ENCODE measurements at regions not wholly inside any gene's neighbourhood (a gene's known extent, or its start where the extent isn't known, plus 50 kb on each side); places are given as distances from the start of the nearest gene placed in this dataset.

- DNase-seq (ENCODE audit: low read depth in 3 of 3) = no peak
Observed at GRCh38 chr7:98679741-98680140, 62.7 kb downstream of the NPTX2 start.

GRCh38 chr7:98681511-98681910 lies 64.4 kb downstream of the NPTX2 start:
- DNase-seq (ENCODE audit: low read depth in 3 of 3) = no peak

- DNase-seq (ENCODE audit: low read depth in 3 of 3) = no peak
Observed at GRCh38 chr7:98681951-98682350, 64.9 kb downstream of the NPTX2 start.

DNA sequence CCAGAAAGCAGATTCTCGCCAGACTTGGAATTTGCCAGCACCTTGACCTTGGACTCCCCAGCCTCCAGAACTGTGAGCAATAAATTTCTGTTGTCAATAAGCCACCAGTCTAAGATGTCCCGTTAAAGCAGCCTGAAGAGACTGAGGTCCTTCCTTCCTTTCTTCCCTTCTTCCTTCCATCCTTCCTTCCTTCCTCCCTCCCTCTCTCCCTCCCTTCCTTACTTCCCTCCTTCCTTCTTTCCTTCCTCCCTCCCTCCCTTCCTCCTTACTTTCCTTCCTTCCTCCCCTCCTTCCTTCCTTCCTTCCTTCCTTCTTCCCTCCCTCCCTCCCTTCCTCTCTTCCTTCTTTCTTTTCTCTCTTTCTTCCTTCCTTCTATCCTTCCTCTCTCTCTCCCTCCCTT lies 66.4 kb downstream of the NPTX2 start:
- DNase-seq (ENCODE audit: low read depth in 3 of 3) = no peak

DNA sequence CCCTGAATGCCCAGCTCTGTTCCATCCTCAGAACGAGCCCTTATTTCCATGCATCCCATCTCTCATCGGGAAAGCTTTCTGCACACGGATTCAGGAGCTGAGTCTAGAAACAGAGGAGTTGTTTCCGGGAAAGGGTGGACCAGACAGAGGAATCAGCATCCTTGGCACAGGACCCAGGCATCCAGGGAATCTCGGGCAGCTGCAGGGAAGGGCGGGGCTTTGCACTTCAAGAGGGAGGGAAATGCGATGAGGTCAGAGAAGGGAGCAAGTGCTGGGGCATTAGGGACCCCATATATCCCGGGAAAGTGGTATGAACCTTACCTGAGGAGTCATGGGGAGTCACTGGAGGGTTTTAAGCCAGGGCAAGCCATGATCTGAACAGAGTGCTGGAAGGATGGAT lies 68.5 kb downstream of the NPTX2 start:
- no peak for DNase-seq (ENCODE audit: low read depth in 3 of 3)

GRCh38 chr7:98686466-98687080 lies 69.5 kb downstream of the NPTX2 start:
- DNase-seq (ENCODE audit: low read depth in 3 of 3) = no peak

DNA sequence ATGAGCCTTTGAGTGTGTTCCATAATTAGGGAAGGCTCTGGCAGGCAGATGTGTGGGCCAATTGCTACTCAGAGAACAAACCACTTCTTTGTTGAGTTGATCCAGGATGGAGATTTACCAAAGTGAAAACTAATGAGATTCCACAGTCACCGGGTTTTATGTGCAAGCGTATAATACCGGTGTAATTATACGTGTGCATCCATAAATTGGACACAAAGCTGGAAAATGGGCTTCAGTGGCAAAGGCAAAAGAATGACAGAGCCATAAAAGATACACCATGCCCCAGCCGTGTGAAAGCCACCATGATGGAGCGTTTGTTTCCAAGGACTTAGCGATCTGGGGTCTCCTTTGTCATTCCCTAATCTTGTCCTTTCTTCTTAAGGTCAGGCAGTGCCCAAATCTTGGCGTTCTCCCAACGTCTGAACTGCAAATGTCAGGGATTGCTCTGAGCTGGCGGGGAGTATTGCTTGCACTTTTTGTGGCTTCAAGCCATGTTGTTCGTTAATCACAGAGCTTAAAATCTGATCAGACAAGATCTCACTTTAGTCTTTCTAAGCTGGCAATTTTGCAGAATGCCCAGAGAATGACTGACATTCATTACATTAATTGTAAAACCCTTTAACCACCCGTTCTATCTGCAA lies 70.1 kb downstream of the NPTX2 start:
- no peak for DNase-seq (ENCODE audit: low read depth in 3 of 3)

DNA sequence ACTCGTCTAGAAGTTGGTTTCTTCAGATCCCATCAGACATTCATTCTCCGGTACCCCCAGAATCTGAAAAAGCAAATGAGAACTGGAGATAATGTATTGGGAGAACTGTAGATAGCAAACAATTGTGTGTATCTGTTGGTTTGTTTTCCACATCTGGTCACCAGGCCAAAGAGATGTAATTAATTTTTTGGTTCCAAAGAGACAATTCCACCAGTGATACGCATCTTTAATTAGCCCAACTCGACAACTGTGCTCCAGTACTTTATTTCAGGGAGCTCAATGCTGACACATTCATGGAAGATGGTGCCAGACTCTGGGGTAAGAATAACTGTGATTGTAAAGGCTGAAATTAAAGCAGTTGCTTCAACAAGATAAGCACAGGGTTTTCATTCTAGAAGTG lies 74.5 kb downstream of the NPTX2 start:
- no peak for DNase-seq (ENCODE audit: low read depth in 3 of 3)

GRCh38 chr7:98697083-98697482 lies 80.0 kb downstream of the NPTX2 start:
- DNase-seq (ENCODE audit: low read depth in 3 of 3) = no peak

DNA sequence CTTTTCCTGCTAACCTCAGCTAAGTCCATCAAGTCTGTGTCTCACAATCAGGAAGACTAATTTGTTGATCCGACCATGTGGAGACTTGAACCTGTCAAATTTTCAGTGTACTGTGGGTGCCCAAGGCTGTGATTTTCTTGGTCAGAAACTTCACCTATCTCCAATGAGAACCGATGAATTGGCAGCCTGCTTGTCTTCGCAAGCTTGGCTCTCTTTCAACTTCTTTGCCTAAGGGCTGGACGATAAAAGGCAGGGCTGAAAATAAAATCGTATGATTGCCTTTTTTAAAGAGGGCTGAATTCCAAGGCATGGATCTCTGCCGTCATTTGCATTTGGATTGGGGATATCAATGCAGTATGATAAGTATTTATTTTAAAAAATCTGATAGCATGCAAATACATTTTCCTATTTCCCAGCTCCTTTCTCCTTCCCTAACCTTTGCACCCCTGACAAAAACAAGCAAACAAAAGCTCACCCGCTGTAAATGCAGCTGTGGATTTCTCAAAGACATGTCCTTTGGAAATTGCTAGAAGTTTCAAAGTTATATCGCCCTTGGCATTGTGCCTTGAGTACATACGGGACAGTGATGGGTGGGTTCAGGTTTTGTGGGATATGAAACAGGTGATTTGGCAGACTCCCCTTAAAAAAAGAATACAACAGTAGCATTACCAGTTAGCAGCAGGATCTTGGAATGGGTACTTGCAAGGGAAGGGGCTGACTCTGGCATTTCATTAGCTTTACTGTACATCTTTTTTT lies 80.6 kb downstream of the NPTX2 start:
- no peak for DNase-seq (ENCODE audit: low read depth in 3 of 3)

GRCh38 chr7:98698976-98699375 lies 81.9 kb downstream of the NPTX2 start:
- no peak for DNase-seq (ENCODE audit: low read depth in 3 of 3)

DNA sequence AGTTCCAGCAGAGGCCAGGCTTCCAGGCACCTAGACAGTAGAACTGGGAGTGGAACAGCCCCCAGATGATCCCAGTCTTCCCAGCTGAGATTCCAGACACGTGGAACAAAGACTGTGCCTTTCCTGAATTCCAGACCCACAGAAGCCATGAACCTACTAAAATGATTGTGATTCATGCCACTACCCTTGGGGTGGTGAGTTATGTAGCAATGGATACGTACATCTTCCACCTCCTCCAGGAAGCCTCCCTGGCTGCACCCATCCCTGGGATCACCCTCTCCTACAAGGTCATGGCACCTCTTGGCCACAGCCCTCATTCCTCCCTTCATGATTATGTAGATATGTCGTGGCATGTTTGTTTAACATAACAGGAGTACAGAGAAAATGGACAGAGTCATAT lies 83.4 kb downstream of the NPTX2 start:
- no peak for DNase-seq (ENCODE audit: low read depth in 3 of 3)

DNA sequence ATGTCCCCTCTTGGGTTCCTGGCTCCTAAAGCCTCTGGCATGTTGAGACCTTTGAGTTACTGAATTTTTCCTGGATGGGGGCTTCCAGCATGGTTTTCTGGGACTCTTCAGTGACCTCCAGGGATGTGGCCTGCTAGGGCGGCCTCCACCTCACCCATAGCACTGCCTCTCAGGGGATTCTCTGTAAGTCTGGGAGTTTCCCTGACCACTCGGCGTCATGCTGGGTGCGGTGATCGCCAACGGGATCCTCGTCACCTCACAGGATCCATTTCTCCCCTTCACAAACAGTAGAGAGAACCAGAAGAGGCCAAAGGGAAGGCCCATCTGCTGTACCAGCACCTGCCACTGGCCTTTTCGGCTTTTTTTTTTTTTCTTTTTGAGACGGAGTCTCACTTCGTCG lies 84.3 kb downstream of the NPTX2 start:
- no peak for DNase-seq (ENCODE audit: low read depth in 3 of 3)

DNA sequence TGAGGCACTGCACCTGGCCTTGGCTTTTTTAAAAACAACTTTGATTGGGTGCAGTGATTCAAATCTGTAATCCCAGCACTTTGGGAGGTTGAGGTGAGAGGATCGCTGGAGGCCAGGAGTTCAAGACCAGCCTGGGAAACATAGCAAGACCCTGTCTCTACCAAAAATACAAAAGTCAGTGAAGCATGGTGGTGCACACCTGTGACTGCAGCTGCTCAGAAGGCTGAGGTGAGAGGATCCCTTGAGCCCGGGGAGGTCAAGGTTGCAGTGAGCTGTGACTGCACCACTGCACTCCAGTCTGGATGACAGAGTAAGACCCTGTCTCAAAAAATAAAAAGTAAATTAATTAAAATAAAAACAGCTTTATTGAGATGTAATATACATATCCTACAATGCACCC lies 84.9 kb downstream of the NPTX2 start:
- no peak for DNase-seq (ENCODE audit: low read depth in 3 of 3)

GRCh38 chr7:98703916-98704315 lies 86.8 kb downstream of the NPTX2 start:
- DNase-seq (ENCODE audit: low read depth in 3 of 3) = no peak

DNA sequence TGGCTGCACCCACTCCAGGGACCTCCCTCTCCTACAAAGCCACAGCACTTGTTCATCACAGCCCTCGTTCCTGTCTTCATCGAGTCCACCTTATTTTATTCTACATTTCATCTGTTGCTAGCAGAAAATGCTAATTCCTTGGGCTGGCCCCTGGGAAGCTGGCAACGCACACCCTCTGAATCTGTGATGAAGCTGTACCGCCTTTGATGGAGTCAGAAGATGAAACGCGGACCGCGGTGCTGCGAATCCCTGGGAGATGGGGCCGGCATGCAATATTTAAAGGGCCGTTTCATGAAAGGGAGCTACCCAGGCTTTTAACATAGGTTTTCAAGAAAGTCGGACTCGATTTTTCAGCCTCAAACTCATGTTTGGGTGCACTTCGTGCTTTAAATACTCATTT lies 88.5 kb downstream of the NPTX2 start:
- no peak for DNase-seq (ENCODE audit: low read depth in 3 of 3)

GRCh38 chr7:98707076-98707475 lies 90.0 kb downstream of the NPTX2 start:
- no peak for DNase-seq (ENCODE audit: low read depth in 3 of 3)

DNA sequence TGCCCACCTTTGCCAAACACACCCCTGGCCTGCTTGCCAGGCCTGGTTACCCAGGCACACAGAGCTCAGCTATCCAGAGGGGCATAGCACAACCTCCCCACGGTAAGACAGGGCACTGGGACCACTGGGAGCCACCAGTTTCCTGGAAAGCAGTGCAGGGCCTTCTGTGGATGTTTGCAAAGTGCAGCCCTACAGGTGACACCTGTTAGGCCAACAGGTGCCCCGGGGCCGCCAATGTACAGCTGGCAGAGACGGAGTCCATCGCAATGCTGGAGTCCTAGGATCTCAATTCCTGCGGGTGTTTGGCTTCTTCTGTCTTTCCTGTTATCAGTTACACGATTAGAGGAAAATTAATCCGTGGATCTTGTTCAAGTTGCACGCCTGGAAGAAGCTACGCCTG lies 94.9 kb downstream of the NPTX2 start:
- DNase-seq (ENCODE audit: low read depth in 3 of 3) = no peak

DNA sequence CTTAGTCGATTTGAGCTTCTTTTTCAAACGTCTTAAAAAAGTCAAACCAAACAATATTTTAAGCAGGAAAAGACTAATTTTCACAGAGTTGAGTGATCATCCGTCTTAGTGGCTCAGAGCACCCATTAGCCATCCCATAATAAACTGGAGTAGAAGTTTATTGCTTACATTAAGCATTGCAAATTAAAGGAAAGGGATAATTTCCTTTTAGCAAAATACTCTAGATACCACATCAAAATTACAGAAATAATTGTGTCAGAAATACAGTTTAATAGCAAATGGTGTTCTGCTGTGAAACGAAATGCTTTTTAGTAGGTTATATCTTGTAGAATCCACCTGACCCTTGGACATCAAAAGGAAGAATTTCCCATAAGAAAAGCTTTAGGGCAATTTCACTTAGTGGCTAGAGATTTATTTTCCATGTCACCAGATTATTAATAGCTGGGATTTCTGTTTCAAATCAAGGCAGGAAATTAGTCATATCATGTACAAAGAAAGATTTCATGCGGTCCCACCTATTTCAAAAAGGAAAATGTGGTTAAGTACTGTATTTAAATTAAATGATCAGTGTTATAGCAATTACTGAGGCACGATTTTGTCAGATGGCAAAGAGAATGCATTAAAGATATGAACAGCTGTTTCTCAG lies 96.2 kb downstream of the NPTX2 start:
- DNase-seq (ENCODE audit: low read depth in 3 of 3) = no peak

DNA sequence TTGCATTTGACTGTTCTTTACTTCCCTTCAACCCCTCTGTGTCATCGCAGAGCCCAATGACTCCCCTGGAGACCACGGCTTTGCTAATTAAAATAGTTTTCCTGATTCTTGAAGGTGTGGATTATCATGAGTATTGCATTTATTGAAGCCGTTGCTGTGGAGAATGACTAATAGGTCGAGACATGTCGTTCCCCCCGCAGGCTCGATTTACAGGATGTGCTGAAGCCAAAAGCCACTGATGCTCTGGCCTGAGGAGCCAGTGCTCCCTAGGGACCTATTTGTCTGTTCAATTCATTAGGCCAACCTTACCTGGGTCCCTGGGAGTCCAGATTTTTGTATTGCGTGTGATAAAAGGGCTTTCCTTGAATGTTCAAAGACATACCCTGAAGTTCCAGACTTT lies 102.3 kb downstream of the NPTX2 start:
- DNase-seq (ENCODE audit: low read depth in 3 of 3) = no peak

GRCh38 chr7:98722402-98722801 lies 105.3 kb downstream of the NPTX2 start:
- no peak for DNase-seq (ENCODE audit: low read depth in 3 of 3)

DNA sequence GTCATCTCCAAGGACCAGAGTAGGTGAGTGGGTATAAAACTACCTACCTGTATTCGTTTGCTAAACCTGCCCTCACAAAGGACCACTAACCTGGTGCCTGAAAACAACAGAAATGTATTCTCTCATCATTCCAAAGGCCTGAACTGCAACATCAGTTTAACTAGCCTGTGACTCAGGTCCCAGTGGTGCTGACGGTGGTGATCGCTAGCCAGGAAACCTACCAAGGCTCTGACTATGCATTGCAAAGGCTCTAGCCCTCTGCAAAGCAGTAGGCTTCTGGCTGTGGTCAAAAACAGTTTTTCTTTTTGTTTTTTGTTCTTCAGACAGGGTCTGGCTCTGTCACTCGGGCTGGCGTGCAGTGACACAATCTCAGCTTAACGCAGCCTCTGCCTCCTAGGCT lies 107.5 kb downstream of the NPTX2 start:
- no peak for DNase-seq (ENCODE audit: low read depth in 3 of 3)
